H9 (cell line): ENCODE measurements at regions not wholly inside any gene's neighbourhood (a gene's known extent, or its start where the extent isn't known, plus 50 kb on each side); places are given as distances from the start of the nearest gene placed in this dataset.

Source experiments
- DNase-seq: peaks from one replicate; pipeline ENCODE4 v3.0.0-alpha.2; 2017
- H2AFZ ChIP-seq: one replicate; pipeline ENCODE4 v1.6.1; 2013; ENCODE audit warnings: mild to moderate bottlenecking, low read length, control low read depth, moderate library complexity
- H2AK5ac ChIP-seq: 2 replicates; pipeline ENCODE4 v1.6.1; 2013; ENCODE audit warnings: low read length, control low read depth, mixed read lengths; ENCODE audit not compliant: insufficient read length
- H2BK120ac ChIP-seq: one replicate; pipeline ENCODE4 v1.6.1; 2013; ENCODE audit warnings: low read depth, mild to moderate bottlenecking, low read length, control low read depth, inconsistent platforms; ENCODE audit not compliant: poor library complexity, severe bottlenecking
- H2BK12ac ChIP-seq: 2 replicates; pipeline ENCODE4 v1.6.1; 2013; ENCODE audit warnings: low read length, control low read depth, mixed read lengths, low read depth; ENCODE audit not compliant: insufficient read length
- H2BK15ac ChIP-seq: 2 replicates; pipeline ENCODE4 v1.6.1; 2013; ENCODE audit warnings: low read depth, low read length, control low read depth
- H2BK20ac ChIP-seq: one replicate; pipeline ENCODE4 v1.6.1; 2013; ENCODE audit warnings: low read depth, mild to moderate bottlenecking, low read length, control low read depth, inconsistent platforms; ENCODE audit not compliant: poor library complexity, severe bottlenecking
- H2BK5ac ChIP-seq: 2 replicates; pipeline ENCODE4 v1.6.1; 2013; ENCODE audit warnings: low read length, control low read depth, mixed read lengths; ENCODE audit not compliant: insufficient read length
- H3K14ac ChIP-seq: 2 replicates; pipeline ENCODE4 v1.6.1; 2013; ENCODE audit warnings: low read length, control low read depth; ENCODE audit not compliant: insufficient read depth
- H3K18ac ChIP-seq: 2 replicates; pipeline ENCODE4 v1.6.1; 2013; ENCODE audit warnings: low read depth, mild to moderate bottlenecking, mixed read lengths, low read length, control low read depth; ENCODE audit not compliant: insufficient read length
- H3K23ac ChIP-seq: 2 replicates; pipeline ENCODE4 v1.6.1; 2013; ENCODE audit warnings: low read length, control low read depth, mixed read lengths, low read depth; ENCODE audit not compliant: insufficient read length
- H3K23me2 ChIP-seq: 2 replicates; pipeline ENCODE4 v1.6.1; 2013; ENCODE audit warnings: low read depth, mild to moderate bottlenecking, mixed read lengths, low read length, control low read depth; ENCODE audit not compliant: insufficient read length, poor library complexity, severe bottlenecking
- H3K27ac ChIP-seq: 2 replicates; pipeline ENCODE4 v1.5.1; 2013; ENCODE audit warnings: low read length, control low read depth, mixed read lengths, low read depth; ENCODE audit not compliant: insufficient read length
- H3K27me3 ChIP-seq: 2 replicates; pipeline ENCODE4 v1.6.1; 2013; ENCODE audit warnings: low read length, control low read depth, inconsistent platforms; ENCODE audit not compliant: insufficient read depth
- H3K4ac ChIP-seq: 2 replicates; pipeline ENCODE4 v1.6.1; 2013; ENCODE audit warnings: low read depth, mild to moderate bottlenecking, control low read depth, inconsistent platforms, low read length, moderate library complexity
- H3K4me1 ChIP-seq: 2 replicates; pipeline ENCODE4 v1.6.1; 2013; ENCODE audit warnings: low read length, control low read depth, inconsistent platforms; ENCODE audit not compliant: insufficient read depth
- H3K4me2 ChIP-seq: 2 replicates; pipeline ENCODE4 v1.6.1; 2013; ENCODE audit warnings: low read length, control low read depth, mixed read lengths; ENCODE audit not compliant: insufficient read length, insufficient read depth
- H3K56ac ChIP-seq: 2 replicates; pipeline ENCODE4 v1.6.1; 2013; ENCODE audit warnings: low read depth, mild to moderate bottlenecking, mixed read lengths, low read length, control low read depth; ENCODE audit not compliant: insufficient read length
- H3K79me1 ChIP-seq: 2 replicates; pipeline ENCODE4 v1.6.1; 2013; ENCODE audit warnings: low read depth, mild to moderate bottlenecking, moderate library complexity, low read length, control low read depth, inconsistent platforms; ENCODE audit not compliant: insufficient read depth, poor library complexity, severe bottlenecking
- H3K79me2 ChIP-seq: 2 replicates; pipeline ENCODE4 v1.6.1; 2013; ENCODE audit warnings: low read length, control low read depth, inconsistent platforms; ENCODE audit not compliant: insufficient read depth
- H3K9ac ChIP-seq: 2 replicates; pipeline ENCODE4 v1.6.1; 2013; ENCODE audit warnings: low read length, control low read depth, mixed read lengths; ENCODE audit not compliant: insufficient read length; ENCODE audit errors: extremely low read depth
- H3K9me3 ChIP-seq: one replicate; pipeline ENCODE4 v1.6.1; 2013; ENCODE audit warnings: low read depth, low read length, inconsistent platforms; ENCODE audit not compliant: control insufficient read depth
- H3T11ph ChIP-seq: one replicate; pipeline ENCODE4 v1.6.1; 2013; ENCODE audit warnings: mild to moderate bottlenecking, low read length, control low read depth, inconsistent platforms
- H4K20me1 ChIP-seq: one replicate; pipeline ENCODE4 v1.6.1; 2013; ENCODE audit not compliant: control insufficient read depth, insufficient read length, insufficient read depth
- H4K5ac ChIP-seq: 2 replicates; pipeline ENCODE4 v1.6.1; 2013; ENCODE audit warnings: low read depth, mild to moderate bottlenecking, mixed read lengths, low read length, control low read depth; ENCODE audit not compliant: insufficient read length
- H4K8ac ChIP-seq: replicated peaks from 2 replicates; pipeline ENCODE4 v1.6.1; 2013; ENCODE audit warnings: low read length, control low read depth, mixed read lengths, low read depth; ENCODE audit not compliant: insufficient read length
- H4K91ac ChIP-seq: 2 replicates; pipeline ENCODE4 v1.6.1; 2013; ENCODE audit warnings: low read depth, mild to moderate bottlenecking, moderate library complexity, mixed read lengths, low read length, control low read depth; ENCODE audit not compliant: insufficient read length
- H3K27ac Mint-ChIP-seq, 3 experiments: 2 replicates in 2 of 3; 3 replicates in 1 of 3; pipeline ENCODE4 v1.8.0; 2020 to 2021; ENCODE audit warnings: mixed read lengths in 3 of 3, mild to moderate bottlenecking in 1 of 3, moderate library complexity in 1 of 3
- H3K27me3 Mint-ChIP-seq: 2 replicates; pipeline ENCODE4 v1.8.0; 2021; ENCODE audit warnings: low read depth, mild to moderate bottlenecking, moderate library complexity, mixed read lengths
- H3K36me3 Mint-ChIP-seq, 3 experiments: 2 replicates in 2 of 3; 3 replicates in 1 of 3; pipeline ENCODE4 v1.8.0; 2020 to 2021; ENCODE audit warnings: low read depth in 3 of 3, mixed read lengths in 3 of 3; ENCODE audit not compliant: insufficient read depth in 1 of 3
- H3K4me1 Mint-ChIP-seq, 2 experiments: 2 replicates each; pipeline ENCODE4 v1.8.0; 2020; ENCODE audit warnings: mixed read lengths in 2 of 2
- H3K4me3 Mint-ChIP-seq, 2 experiments: 2 replicates in 1 of 2; 3 replicates in 1 of 2; pipeline ENCODE4 v1.8.0; 2020 to 2021; ENCODE audit warnings: mild to moderate bottlenecking in 2 of 2, mixed read lengths in 2 of 2, moderate library complexity in 1 of 2
- H3K9me3 Mint-ChIP-seq, 2 experiments: 2 replicates in 1 of 2; 3 replicates in 1 of 2; pipeline ENCODE4 v1.8.0; 2020; ENCODE audit warnings: mild to moderate bottlenecking in 2 of 2, mixed read lengths in 2 of 2, moderate library complexity in 1 of 2
- CTCF ChIP-seq: fragments of 200-600 bp; sonication (generic); conservative IDR thresholded peaks from 3 replicates; pipeline ENCODE4 v1.8.0; 2021; ENCODE audit warnings: antibody characterized with exemption, mild to moderate bottlenecking
- WGBS: extraction: QIAGEN DNeasy Blood & Tissue Kit; methylation state at CpG from one replicate; pipeline ENCODE4 v1.1.7; 2013; ENCODE audit warnings: missing lambda C conversion rate, low lambda C conversion rate, mixed read lengths; ENCODE audit not compliant: insufficient read length; ENCODE audit errors: extremely low coverage; 5-methylcytosine and 5-hydroxymethylcytosine counted together

- no peak for TF ChIP-seq CTCF
- Histone ChIP-seq H2BK12ac (no peak overlapping the region), H2BK5ac (no peak overlapping the region), H3K27me3 (no peaks in the 10 kb centered on the region), H2BK120ac (no peak overlapping the region), H3K56ac (no peak overlapping the region), H2BK20ac (no peak overlapping the region), H3K4me2 (no peak overlapping the region), H3K23me2 (no peaks in the 10 kb centered on the region), H3K27ac (no peak overlapping the region), H4K5ac (no peak overlapping the region), H4K20me1 (no peaks in the 10 kb centered on the region), H3K4me1 (no peaks in the 10 kb centered on the region), H3K23ac (no peak overlapping the region), H3K14ac (no peak overlapping the region), H2AK5ac (no peak overlapping the region), H2AFZ (no peak overlapping the region), H3K79me2 (no peaks in the 10 kb centered on the region), H3K4ac (no peak overlapping the region), H2BK15ac (no peak overlapping the region), H4K8ac (no peak overlapping the region), H3T11ph (no peak overlapping the region), H3K79me1 (no peaks in the 10 kb centered on the region), H3K9me3 (no peaks in the 10 kb centered on the region), H3K9ac (no peak overlapping the region), H4K91ac (no peak overlapping the region), H3K18ac (no peak overlapping the region)
- Mint-ChIP-seq H3K36me3 (no peaks in the 10 kb centered on the region; a peak in 1 of 7 replicates), H3K4me1 (no peaks in the 10 kb centered on the region), H3K27me3 (no peaks in the 10 kb centered on the region), H3K4me3 (no peak overlapping the region), H3K9me3 (peaks cover 0 to 4% of the 10 kb centered on the region in 2 experiments; a peak in 1 of 5 replicates), H3K27ac (no peak overlapping the region)
- no CpG with 5 or more reads among the region's 3 CpGs for WGBS
- DNase-seq, result no peak
These were observed 494.5 kb upstream of the RGMA start for GRCh38 chr15:93583552-93583951.
